ENCODE measurements at regions not wholly inside any gene's neighbourhood (a gene's known extent, or its start where the extent isn't known, plus 50 kb on each side); places are given as distances from the start of the nearest gene placed in this dataset.

GRCh38 chr13:39225860-39226259, 187.6 kb downstream of the NHLRC3 start:
- TF ChIP-seq CTCF (IDR thresholded peaks at IDR 0.05; ENCODE audit: insufficient read depth, low read length, poor library complexity, severe bottlenecking) (no peak), EZH2phosphoT487 (conservative IDR thresholded peaks at IDR 0.05; ENCODE audit: low read length) (no peak)

Data from SU-DHL-6 (cell line).